IMR-90 (cell line): ENCODE measurements at regions not wholly inside any gene's neighbourhood (a gene's known extent, or its start where the extent isn't known, plus 50 kb on each side); places are given as distances from the start of the nearest gene placed in this dataset.

Source experiments
- ATAC-seq: fragments of 200-7000 bp; cut with Tn5 transposase; 2 replicates; pipeline ENCODE4 v1.9.1; 2020; ENCODE audit warnings: low read depth, mild to moderate bottlenecking, moderate library complexity
- BruUV-seq: library from RNA; stranded (reverse); fragments of 400-500 nt; replicated peaks from 2 replicates; lab custom pipeline; 2021; lab: Mats Ljungman, UMichigan
- CTCF ChIA-PET: fragments of 300-600 bp; formaldehyde crosslinking; extraction: SDS; loops from one replicate; lab custom pipeline; 2021; ENCODE audit warnings: antibody characterized with exemption; lab: Yijun Ruan, JAX
- POLR2A ChIA-PET: fragments of 300-600 bp; sonication (Branson Sonifier 250); formaldehyde crosslinking; loops from one replicate; lab custom pipeline; 2022; ENCODE audit warnings: antibody characterized with exemption; ENCODE audit not compliant: unreplicated experiment; lab: Charles Lee
- DNase-seq: peaks from one replicate; pipeline ENCODE4 v3.0.0; 2013
- H2AFZ ChIP-seq: replicated peaks from 2 replicates; pipeline ENCODE3; 2013; ENCODE audit warnings: low read length, mild to moderate bottlenecking; ENCODE audit not compliant: poor library complexity
- H2AK5ac ChIP-seq: 2 replicates; pipeline ENCODE4 v1.6.1; 2013; ENCODE audit warnings: low read depth, low read length, inconsistent platforms
- H2AK9ac ChIP-seq: replicated peaks from 2 replicates; pipeline ENCODE3; 2013; ENCODE audit warnings: mild to moderate bottlenecking, low read depth, low read length, moderate library complexity; ENCODE audit not compliant: poor library complexity
- H2BK120ac ChIP-seq: 2 replicates; pipeline ENCODE4 v1.6.1; 2013; ENCODE audit warnings: low read depth, low read length, inconsistent platforms
- H2BK15ac ChIP-seq: 3 replicates; pipeline ENCODE4 v1.6.1; 2013; ENCODE audit warnings: low read depth, low read length, inconsistent platforms
- H2BK20ac ChIP-seq: 2 replicates; pipeline ENCODE4 v1.6.1; 2013; ENCODE audit warnings: low read depth, mild to moderate bottlenecking, inconsistent platforms, low read length, moderate library complexity
- H2BK5ac ChIP-seq: 2 replicates; pipeline ENCODE4 v1.6.1; 2013; ENCODE audit warnings: mild to moderate bottlenecking, low read depth, low read length, inconsistent platforms; ENCODE audit not compliant: poor library complexity, severe bottlenecking
- H3K14ac ChIP-seq: replicated peaks from 2 replicates; pipeline ENCODE4 v1.6.1; 2013; ENCODE audit warnings: low read depth, low read length, inconsistent platforms
- H3K18ac ChIP-seq: 2 replicates; pipeline ENCODE4 v1.6.1; 2013; ENCODE audit warnings: low read depth, low read length, control low read depth
- H3K23ac ChIP-seq: 2 replicates; pipeline ENCODE4 v1.6.1; 2013; ENCODE audit warnings: low read depth, low read length, inconsistent platforms
- H3K27ac ChIP-seq: 2 replicates; pipeline ENCODE4 v1.5.1; 2013; ENCODE audit warnings: mild to moderate bottlenecking, control low read depth, low read length; ENCODE audit not compliant: insufficient read depth
- H3K27me3 ChIP-seq: 2 replicates; pipeline ENCODE4 v1.6.1; 2013; ENCODE audit warnings: low read length; ENCODE audit not compliant: control insufficient read depth, insufficient read depth
- H3K36me3 ChIP-seq: 2 replicates; pipeline ENCODE4 v1.6.1; 2013; ENCODE audit warnings: low read length, mixed read lengths; ENCODE audit not compliant: control insufficient read depth, insufficient read depth
- H3K4ac ChIP-seq: 2 replicates; pipeline ENCODE4 v1.6.1; 2013; ENCODE audit warnings: low read depth, low read length, inconsistent platforms
- H3K4me1 ChIP-seq: 2 replicates; pipeline ENCODE4 v1.6.1; 2013; ENCODE audit warnings: low read length, mixed read lengths; ENCODE audit not compliant: control insufficient read depth, insufficient read depth
- H3K4me2 ChIP-seq: 2 replicates; pipeline ENCODE4 v1.6.1; 2013; ENCODE audit warnings: low read depth, mild to moderate bottlenecking, control low read depth, low read length, moderate library complexity
- H3K4me3 ChIP-seq: 2 replicates; pipeline ENCODE4 v1.5.1; 2013; ENCODE audit warnings: low read depth, mild to moderate bottlenecking, control low read depth, low read length, moderate library complexity; ENCODE audit not compliant: insufficient read depth
- H3K56ac ChIP-seq: 2 replicates; pipeline ENCODE4 v1.6.1; 2013; ENCODE audit warnings: low read length, inconsistent platforms; ENCODE audit not compliant: insufficient read depth; ENCODE audit errors: extremely low read depth
- H3K79me1 ChIP-seq, 2 experiments: 2 replicates each; pipeline ENCODE4 v1.6.1; 2013; ENCODE audit warnings: low read length in 2 of 2, inconsistent platforms in 1 of 2, low read depth in 1 of 2
- H3K9ac ChIP-seq: 2 replicates; pipeline ENCODE4 v1.6.1; 2013; ENCODE audit warnings: low read depth, low read length, control low read depth
- H3K9me1 ChIP-seq: 2 replicates; pipeline ENCODE4 v1.6.1; 2013; ENCODE audit warnings: low read length, inconsistent platforms; ENCODE audit not compliant: insufficient read depth
- H3K9me3 ChIP-seq: 2 replicates; pipeline ENCODE4 v1.6.1; 2013; ENCODE audit warnings: low read length; ENCODE audit not compliant: control insufficient read depth, insufficient read depth
- H4K20me1 ChIP-seq: 2 replicates; pipeline ENCODE4 v1.6.1; 2013; ENCODE audit warnings: low read length, inconsistent platforms; ENCODE audit not compliant: insufficient read depth
- H4K5ac ChIP-seq: 2 replicates; pipeline ENCODE4 v1.6.1; 2013; ENCODE audit warnings: mild to moderate bottlenecking, low read depth, low read length, control low read depth
- H4K8ac ChIP-seq, 2 experiments: 2 replicates each; pipeline ENCODE4 v1.6.1; 2013; ENCODE audit warnings: low read depth in 2 of 2, low read length in 2 of 2, control low read depth in 1 of 2, inconsistent platforms in 1 of 2
- H4K91ac ChIP-seq: 2 replicates; pipeline ENCODE4 v1.6.1; 2013; ENCODE audit warnings: low read depth, low read length, inconsistent platforms; ENCODE audit not compliant: insufficient read depth
- BHLHE40 ChIP-seq: fragments of 150-350 bp; IDR thresholded peaks from 2 replicates; pipeline ENCODE4 v1.6.1; 2016; ENCODE audit warnings: mild to moderate bottlenecking, low read depth, low read length
- CEBPB ChIP-seq: IDR thresholded peaks from 2 replicates; pipeline ENCODE4 v1.6.1; 2012; ENCODE audit warnings: low read depth, low read length, improper control_type of control experiment
- CHD1 ChIP-seq: IDR thresholded peaks from 2 replicates; pipeline ENCODE4 v1.6.1; 2012; ENCODE audit warnings: low read depth, low read length, improper control_type of control experiment
- FOS ChIP-seq: fragments of 150-350 bp; IDR thresholded peaks from 2 replicates; pipeline ENCODE4 v1.6.1; 2016; ENCODE audit warnings: low read depth, low read length
- MAFK ChIP-seq: IDR thresholded peaks from 2 replicates; pipeline ENCODE4 v1.6.1; 2012; ENCODE audit warnings: low read depth, low read length, improper control_type of control experiment
- MXI1 ChIP-seq: IDR thresholded peaks from 2 replicates; pipeline ENCODE4 v1.6.1; 2012; ENCODE audit warnings: low read depth, mild to moderate bottlenecking, low read length, moderate library complexity, borderline replicate concordance
- NFE2L2 ChIP-seq: fragments of 150-350 bp; IDR thresholded peaks from 2 replicates; pipeline ENCODE4 v1.6.1; 2016; ENCODE audit warnings: low read depth, mild to moderate bottlenecking, low read length
- POLR2A ChIP-seq: IDR thresholded peaks from 2 replicates; pipeline ENCODE4 v1.6.1; 2012; ENCODE audit warnings: mild to moderate bottlenecking, low read depth, low read length
- RAD21 ChIP-seq: IDR thresholded peaks from 2 replicates; pipeline ENCODE4 v1.6.1; 2012; ENCODE audit warnings: low read length, improper control_type of control experiment
- RCOR1 ChIP-seq: IDR thresholded peaks from 2 replicates; pipeline ENCODE4 v1.6.1; 2012; ENCODE audit warnings: mild to moderate bottlenecking, low read length, improper control_type of control experiment; ENCODE audit not compliant: insufficient replicate concordance
- WGBS, 2 experiments: methylation state at CpG; one replicate each; pipeline versions ENCODE4 v1.1.5 to v1.1.7; 2013; ENCODE audit warnings: missing lambda C conversion rate in 2 of 2; ENCODE audit not compliant: insufficient read length in 1 of 2; ENCODE audit errors: extremely low coverage in 2 of 2; 5-methylcytosine and 5-hydroxymethylcytosine counted together
- dilution Hi-C: fragments of 300-500 bp; cut with HindIII; formaldehyde crosslinking; loops from one replicate; pipeline ENCODE4 v1.14.3; 2018; ENCODE audit warnings: low sequenced_read_pairs; ENCODE audit not compliant: unreplicated experiment
- in situ Hi-C: fragments of 300-500 bp; cut with MboI; formaldehyde crosslinking; loops from 3 replicates; pipeline ENCODE4 v1.14.3; 2019; ENCODE audit warnings: low sequenced_read_pairs, inconsistent platforms, mixed read lengths
- intact Hi-C: fragments of 100-400 bp; cut with micrococcal nuclease; formaldehyde crosslinking; loops from 2 replicates; pipeline ENCODE4 v1.10.0; 2022
- TF ChIP-seq, protein P1 (sequence below): conservative IDR thresholded peaks from 2 replicates; pipeline ENCODE4 v1.5.1; 2012; ENCODE audit warnings: mild to moderate bottlenecking, low read depth, low read length, improper control_type of control experiment

- CTCF ChIA-PET = interaction anchor here (0.6 kb wide), 1 partner anchor 19 kb away, joined by 4 read pairs; no protein-coding TSS in a partner anchor
- no peak overlapping the region for H2AFZ ChIP-seq
- H3K4me3 ChIP-seq = no peak overlapping the region
Observed at GRCh38 chr11:110000031-110000502, 93.1 kb upstream of the ZC3H12C start.

More at GRCh38 chr11:110000031-110000502, 93.1 kb upstream of the ZC3H12C start:
- WGBS, 2 experiments = no CpG with 5 or more reads among the region's 6 CpGs
- Histone ChIP-seq H2BK20ac (no peak overlapping the region), H3K27me3 (0 out of 2 replicates have a peak, but pooled peaks cover 1% of the 10 kb centered on the region), H2BK120ac (no peak overlapping the region), H2BK5ac (peak overlapping the region; percentile 9), H2AK5ac (no peak overlapping the region), H3K9me1 (peaks cover 7% of the 10 kb centered on the region), H4K5ac (no peak overlapping the region), H3K9me3 (no peaks in the 10 kb centered on the region), H3K18ac (no peak overlapping the region), H3K56ac (no peak overlapping the region), H3K27ac (no peak overlapping the region), H2BK15ac (no peak overlapping the region), H4K91ac (no peak overlapping the region), H3K4me2 (peak overlapping the region; percentile 44; the same call in 1 of the 2 replicates), H3K79me1 (no peaks in the 10 kb centered on the region), H4K20me1 (no peaks in the 10 kb centered on the region), H3K23ac (no peak overlapping the region), H2AK9ac (no peak overlapping the region), H3K36me3 (no peaks in the 10 kb centered on the region), H3K14ac (no peak overlapping the region), H3K9ac (no peak overlapping the region), H3K4ac (no peak overlapping the region), H4K8ac (no peak overlapping the region), H3K4me1 (peaks cover 3% of the 10 kb centered on the region)
- POLR2A ChIA-PET = no interaction called here
- BruUV-seq = no TSS peak
- in situ Hi-C loops = no loop called here
- TF ChIP-seq POLR2A = no peak
- TF ChIP-seq, protein P1, sequence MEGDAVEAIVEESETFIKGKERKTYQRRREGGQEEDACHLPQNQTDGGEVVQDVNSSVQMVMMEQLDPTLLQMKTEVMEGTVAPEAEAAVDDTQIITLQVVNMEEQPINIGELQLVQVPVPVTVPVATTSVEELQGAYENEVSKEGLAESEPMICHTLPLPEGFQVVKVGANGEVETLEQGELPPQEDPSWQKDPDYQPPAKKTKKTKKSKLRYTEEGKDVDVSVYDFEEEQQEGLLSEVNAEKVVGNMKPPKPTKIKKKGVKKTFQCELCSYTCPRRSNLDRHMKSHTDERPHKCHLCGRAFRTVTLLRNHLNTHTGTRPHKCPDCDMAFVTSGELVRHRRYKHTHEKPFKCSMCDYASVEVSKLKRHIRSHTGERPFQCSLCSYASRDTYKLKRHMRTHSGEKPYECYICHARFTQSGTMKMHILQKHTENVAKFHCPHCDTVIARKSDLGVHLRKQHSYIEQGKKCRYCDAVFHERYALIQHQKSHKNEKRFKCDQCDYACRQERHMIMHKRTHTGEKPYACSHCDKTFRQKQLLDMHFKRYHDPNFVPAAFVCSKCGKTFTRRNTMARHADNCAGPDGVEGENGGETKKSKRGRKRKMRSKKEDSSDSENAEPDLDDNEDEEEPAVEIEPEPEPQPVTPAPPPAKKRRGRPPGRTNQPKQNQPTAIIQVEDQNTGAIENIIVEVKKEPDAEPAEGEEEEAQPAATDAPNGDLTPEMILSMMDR = no peak
- 0 out of 2 replicates have a peak, but pooled peaks have one; percentile 0 for TF ChIP-seq RAD21
- TF ChIP-seq NFE2L2 = peak; percentile 80
- TF ChIP-seq RCOR1 = no peak
- peak; percentile 47; the same call in 1 of the 2 replicates for TF ChIP-seq MAFK
- peak; percentile 86 for TF ChIP-seq FOS
- peak; percentile 50 for TF ChIP-seq CEBPB
- TF ChIP-seq CHD1 = no peak
- peak; percentile 67; the same call in 1 of the 2 replicates for TF ChIP-seq BHLHE40
- TF ChIP-seq MXI1 = no peak
- DNase-seq = peak; percentile 99
- peak; percentile 98 for ATAC-seq
- dilution Hi-C loops = no loop called here
- intact Hi-C loops = no loop called here
